Uterus (tissue), 3 donors: ENCODE measurements at regions not wholly inside any gene's neighbourhood (a gene's known extent, or its start where the extent isn't known, plus 50 kb on each side); places are given as distances from the start of the nearest gene placed in this dataset.

Source experiments
- DNase-seq, 2 donors: peaks; one replicate each; pipeline ENCODE4 v3.0.0-alpha.2; 2019 to 2020
- H3K27ac ChIP-seq, 2 donors: fragments of 200-600 bp; sonication (generic); 1 replicate in 1 of 2; 2 replicates in 1 of 2; pipeline ENCODE4 v1.5.1; 2016 to 2018
- H3K27me3 ChIP-seq, 2 donors: fragments of 200-600 bp; sonication (generic); one replicate each; pipeline ENCODE4 v1.5.1; 2018 to 2019; ENCODE audit warnings: control low read depth in 1 of 2
- H3K36me3 ChIP-seq, 2 donors: fragments of 200-600 bp; sonication (generic); one replicate each; pipeline ENCODE4 v1.5.1; 2019; ENCODE audit warnings: control low read depth in 1 of 2
- H3K4me1 ChIP-seq, 2 donors: fragments of 200-600 bp; sonication (generic); one replicate each; pipeline ENCODE4 v1.5.1; 2018 to 2019; ENCODE audit warnings: control low read depth in 1 of 2
- H3K4me3 ChIP-seq, 2 donors: fragments of 200-600 bp; sonication (generic); 1 replicate in 1 of 2; 2 replicates in 1 of 2; pipeline ENCODE4 v1.5.1; 2018 to 2019; ENCODE audit warnings: mild to moderate bottlenecking in 1 of 2
- H3K9me3 ChIP-seq, 2 donors: fragments of 200-600 bp; sonication (generic); one replicate each; pipeline ENCODE4 v1.5.1; 2019; ENCODE audit warnings: control low read depth in 1 of 2
- CTCF ChIP-seq, 4 experiments: fragments of 200-600 bp in 2 of 4; fragments of 450-650 bp in 2 of 4; sonication (generic) in 2 of 4; IDR thresholded peaks; one replicate each; pipeline ENCODE4 v1.5.1; 2016 to 2019; ENCODE audit warnings: antibody characterized with exemption in 4 of 4, mild to moderate bottlenecking in 2 of 4, moderate library complexity in 1 of 4
- POLR2A ChIP-seq, 2 donors: fragments of 450-650 bp; IDR thresholded peaks; one replicate each; pipeline ENCODE4 v1.6.1; 2016; ENCODE audit warnings: antibody characterized with exemption in 2 of 2, mild to moderate bottlenecking in 1 of 2, moderate library complexity in 1 of 2
- intact Hi-C: fragments of 100-400 bp; cut with DNase I; formaldehyde crosslinking; loops from one replicate; pipeline ENCODE4 v1.15.1; 2023; ENCODE audit warnings: low total_unique reads
- donor health status: DM: yes; HTN: yes; CAD: no.

GRCh38 chr12:107486140-107486892 is 199.3 kb upstream of the PWP1 start:
- TF ChIP-seq POLR2A (IDR thresholded peaks at IDR 0.05) (no peak), CTCF (IDR thresholded peaks at IDR 0.05) (no peak)
- no peak for DNase-seq
- Histone ChIP-seq H3K4me1 (no peaks in the 10 kb centered on the region), H3K27me3 (no peaks in the 10 kb centered on the region), H3K4me3 (no peak overlapping the region), H3K9me3 (no peaks in the 10 kb centered on the region), H3K36me3 (no peaks in the 10 kb centered on the region), H3K27ac (no peak overlapping the region)
- intact Hi-C loops, result no loop called here

DNA sequence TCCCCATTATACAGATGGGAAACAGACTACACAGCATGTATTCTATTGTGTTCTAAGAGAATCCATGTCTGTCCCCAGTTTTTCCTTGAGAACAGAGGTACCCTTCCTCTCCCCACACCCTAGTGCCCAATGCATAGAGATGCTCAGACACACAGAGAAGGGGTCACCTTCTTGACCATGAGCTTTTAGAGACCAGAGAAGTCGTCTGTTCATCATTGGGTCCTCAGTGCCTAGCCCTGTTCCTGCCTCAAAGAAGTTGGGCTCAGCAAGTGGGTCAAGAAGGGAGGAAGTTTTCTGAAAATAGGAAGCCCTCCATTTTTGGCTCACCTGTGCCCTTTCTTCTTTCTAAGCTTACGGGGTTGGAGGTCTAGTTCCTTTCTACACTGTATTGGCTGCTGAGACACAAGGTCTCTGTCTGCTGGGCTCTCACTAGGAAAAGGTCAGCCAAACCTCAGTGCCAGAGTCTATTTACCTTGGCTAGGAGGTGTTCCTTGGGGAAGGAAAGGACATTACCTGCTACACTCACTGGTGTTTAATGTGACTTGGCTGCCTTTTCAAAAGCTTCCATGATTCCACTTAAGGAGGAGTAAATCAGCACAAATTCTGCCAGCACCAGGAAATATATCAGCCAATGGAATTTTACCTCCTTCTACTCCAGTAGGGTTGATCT is 198.5 kb upstream of the PWP1 start:
- no peaks in the 10 kb centered on the region for H3K9me3 ChIP-seq
- no peak overlapping the region for H3K4me3 ChIP-seq
- no peak overlapping the region for H3K27ac ChIP-seq
- H3K36me3 ChIP-seq, result no peaks in the 10 kb centered on the region
- H3K27me3 ChIP-seq, result no peaks in the 10 kb centered on the region
- DNase-seq, result no peak
- H3K4me1 ChIP-seq, result no peaks in the 10 kb centered on the region
- intact Hi-C loops, result no loop called here
- TF ChIP-seq POLR2A (IDR thresholded peaks at IDR 0.05), result no peak
- TF ChIP-seq CTCF (IDR thresholded peaks at IDR 0.05), result no peak

GRCh38 chr12:107488666-107489065 is 196.9 kb upstream of the PWP1 start:
- TF ChIP-seq CTCF (IDR thresholded peaks at IDR 0.05) (no peak), POLR2A (IDR thresholded peaks at IDR 0.05) (no peak)
- no peaks in the 10 kb centered on the region for H3K27me3 ChIP-seq
- intact Hi-C loops, result no loop called here

DNA sequence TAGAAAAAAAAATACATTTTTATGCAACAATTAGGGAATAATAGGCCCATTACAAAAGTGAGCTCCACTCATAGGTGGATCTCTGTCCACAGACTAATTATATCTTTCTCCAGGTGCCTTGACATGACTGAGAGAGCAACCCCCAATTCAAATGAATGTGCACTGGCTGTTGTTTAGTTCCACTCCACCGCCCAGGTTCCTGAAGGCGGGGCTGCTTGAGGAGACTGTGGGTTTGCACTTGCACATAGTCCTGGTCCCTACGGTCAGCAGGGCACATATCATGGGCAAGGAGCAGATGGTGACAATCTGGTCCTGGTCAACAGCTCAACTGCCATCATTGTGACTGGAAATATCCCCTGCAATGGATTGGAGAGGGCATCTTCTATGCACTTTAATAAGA is 195.6 kb upstream of the PWP1 start:
- no peak overlapping the region for H3K4me3 ChIP-seq
- H3K27me3 ChIP-seq, result no peaks in the 10 kb centered on the region
- intact Hi-C loops, result no loop called here
- no peak overlapping the region for H3K27ac ChIP-seq
- DNase-seq, result no peak
- H3K36me3 ChIP-seq, result no peaks in the 10 kb centered on the region
- H3K4me1 ChIP-seq, result no peaks in the 10 kb centered on the region
- no peaks in the 10 kb centered on the region for H3K9me3 ChIP-seq
- TF ChIP-seq CTCF (IDR thresholded peaks at IDR 0.05), result no peak
- no peak for TF ChIP-seq POLR2A (IDR thresholded peaks at IDR 0.05)

More at GRCh38 chr12:107488666-107489065, 196.9 kb upstream of the PWP1 start:
- Histone ChIP-seq H3K36me3 (no peaks in the 10 kb centered on the region), H3K4me1 (no peaks in the 10 kb centered on the region), H3K9me3 (no peaks in the 10 kb centered on the region), H3K27ac (no peak overlapping the region), H3K4me3 (no peak overlapping the region)
- no peak for DNase-seq

GRCh38 chr12:107491856-107492255 is 193.7 kb upstream of the PWP1 start:
- no peak overlapping the region for H3K4me3 ChIP-seq
- no peaks in the 10 kb centered on the region for H3K9me3 ChIP-seq
- no peaks in the 10 kb centered on the region for H3K27me3 ChIP-seq
- TF ChIP-seq POLR2A (IDR thresholded peaks at IDR 0.05) (no peak), CTCF (IDR thresholded peaks at IDR 0.05) (no peak)
- intact Hi-C loops, result no loop called here
- no peak overlapping the region for H3K27ac ChIP-seq
- no peaks in the 10 kb centered on the region for H3K36me3 ChIP-seq
- H3K4me1 ChIP-seq, result no peaks in the 10 kb centered on the region
- DNase-seq, result no peak
